ENCODE measurements at regions not wholly inside any gene's neighbourhood (a gene's known extent, or its start where the extent isn't known, plus 50 kb on each side); places are given as distances from the start of the nearest gene placed in this dataset.

DNA sequence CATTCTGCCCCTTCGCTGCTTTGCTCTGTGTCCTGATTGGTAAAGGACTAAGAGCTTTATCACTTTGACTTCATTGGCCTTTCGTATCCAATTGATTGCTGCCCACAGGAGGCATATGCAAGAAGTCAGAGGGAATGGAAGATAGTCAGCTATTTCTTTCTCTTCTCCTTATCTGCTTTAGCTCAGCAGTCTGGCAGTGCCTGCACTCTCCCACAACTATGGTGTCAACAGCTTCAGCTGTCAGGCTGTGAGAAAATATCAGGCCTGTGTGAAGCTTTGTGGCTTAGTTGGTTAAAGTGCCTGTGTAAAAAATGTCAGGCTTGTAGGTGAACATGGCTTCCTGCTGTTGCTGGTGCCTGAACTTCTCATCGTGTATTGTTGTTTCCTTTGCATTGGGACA lies 243.0 kb downstream of the PCDH17 start:
- TF ChIP-seq SUZ12 (IDR thresholded peaks at IDR 0.05; ENCODE audit: extremely low read depth, insufficient read depth, insufficient read length) (no peak), ZNF274 (IDR thresholded peaks at IDR 0.05; ENCODE audit: low read depth, low read length) (no peak), YY1 (IDR thresholded peaks at IDR 0.05; ENCODE audit: insufficient read depth, insufficient read length) (no peak)

Measured in NT2/D1 (cell line).